ENCODE measurements at regions not wholly inside any gene's neighbourhood (a gene's known extent, or its start where the extent isn't known, plus 50 kb on each side); places are given as distances from the start of the nearest gene placed in this dataset.

- Histone ChIP-seq H3K4me3 (replicated peaks; ENCODE audit: insufficient read depth, low read length) (no peak overlapping the region), H3K27me3 (ENCODE audit: insufficient read depth, poor library complexity, severe bottlenecking) (no peaks in the 10 kb centered on the region), H3K27ac (replicated peaks) (no peak overlapping the region)
- no peak for DNase-seq (ENCODE audit: low read depth in 1 of 2, low spot score in 1 of 2)
- TF ChIP-seq POLR2AphosphoS5 (IDR thresholded peaks at IDR 0.05; ENCODE audit: low read depth) (no peak), GABPA (IDR thresholded peaks at IDR 0.05; ENCODE audit: low read depth) (no peak), SPI1 (IDR thresholded peaks at IDR 0.05; ENCODE audit: borderline replicate concordance, low read depth) (no peak), REST (IDR thresholded peaks at IDR 0.05; ENCODE audit: insufficient replicate concordance, low read depth) (no peak), CTCF (IDR thresholded peaks at IDR 0.05; ENCODE audit: insufficient read depth, low read length) (no peak)
Observed at GRCh38 chr12:27385766-27386564, 53.3 kb downstream of the BMAL2 start.

- no peaks in the 10 kb centered on the region for H3K27me3 ChIP-seq (ENCODE audit: insufficient read depth, poor library complexity, severe bottlenecking)
- H3K27ac ChIP-seq (replicated peaks) = no peak overlapping the region
- no peak for DNase-seq (ENCODE audit: low read depth in 1 of 2, low spot score in 1 of 2)
- no peak overlapping the region for H3K4me3 ChIP-seq (replicated peaks; ENCODE audit: insufficient read depth, low read length)
- TF ChIP-seq CTCF (IDR thresholded peaks at IDR 0.05; ENCODE audit: insufficient read depth, low read length) = no peak
- TF ChIP-seq POLR2AphosphoS5 (IDR thresholded peaks at IDR 0.05; ENCODE audit: low read depth) = no peak
- no peak for TF ChIP-seq REST (IDR thresholded peaks at IDR 0.05; ENCODE audit: insufficient replicate concordance, low read depth)
- TF ChIP-seq SPI1 (IDR thresholded peaks at IDR 0.05; ENCODE audit: borderline replicate concordance, low read depth) = no peak
- no peak for TF ChIP-seq GABPA (IDR thresholded peaks at IDR 0.05; ENCODE audit: low read depth)
Observed at GRCh38 chr12:27387473-27387872, 54.8 kb downstream of the BMAL2 start.

GRCh38 chr12:27388650-27389049 lies 56.0 kb downstream of the BMAL2 start:
- Histone ChIP-seq H3K4me3 (replicated peaks; ENCODE audit: insufficient read depth, low read length) (no peak overlapping the region), H3K27me3 (ENCODE audit: insufficient read depth, poor library complexity, severe bottlenecking) (no peaks in the 10 kb centered on the region), H3K27ac (replicated peaks) (no peak overlapping the region)
- TF ChIP-seq SPI1 (IDR thresholded peaks at IDR 0.05; ENCODE audit: borderline replicate concordance, low read depth) (no peak), CTCF (IDR thresholded peaks at IDR 0.05; ENCODE audit: insufficient read depth, low read length) (no peak), POLR2AphosphoS5 (IDR thresholded peaks at IDR 0.05; ENCODE audit: low read depth) (no peak), REST (IDR thresholded peaks at IDR 0.05; ENCODE audit: insufficient replicate concordance, low read depth) (no peak), GABPA (IDR thresholded peaks at IDR 0.05; ENCODE audit: low read depth) (no peak)
- no peak for DNase-seq (ENCODE audit: low read depth in 1 of 2, low spot score in 1 of 2)
